GM10266 (cell line): ENCODE measurements at regions not wholly inside any gene's neighbourhood (a gene's known extent, or its start where the extent isn't known, plus 50 kb on each side); places are given as distances from the start of the nearest gene placed in this dataset.

Experiments
- DNase-seq: peaks from one replicate; pipeline ENCODE4 v3.0.0; 2012; ENCODE audit errors: extremely low spot score
- CTCF ChIP-seq: IDR thresholded peaks from 2 replicates; pipeline ENCODE4 v1.5.1; 2012; ENCODE audit warnings: mild to moderate bottlenecking, low read depth; ENCODE audit not compliant: control insufficient read depth, insufficient read depth; ENCODE audit errors: missing control alignments

GRCh38 chr1:65486613-65487012 lies 66.1 kb downstream of the LEPR start:
- DNase-seq = no peak
- no peak for TF ChIP-seq CTCF

DNA sequence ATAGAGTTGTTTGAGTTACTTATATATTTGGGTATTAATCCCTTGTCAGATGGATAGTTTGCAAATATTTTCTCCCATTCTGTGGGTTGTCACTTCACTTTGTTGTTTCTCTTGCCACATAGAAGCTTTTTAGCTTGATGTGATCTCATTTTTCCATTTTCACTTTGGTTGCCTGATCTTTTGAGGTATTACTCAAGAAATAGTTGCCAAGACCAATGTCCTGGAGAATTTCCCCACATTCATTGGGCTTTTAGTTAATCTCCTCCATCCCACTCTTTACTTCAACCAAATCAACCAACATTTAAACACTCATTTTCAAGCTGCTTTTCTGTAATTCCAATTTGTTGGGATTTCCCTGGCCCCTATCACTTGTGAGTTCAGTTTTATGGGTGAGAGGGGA lies 69.0 kb downstream of the LEPR start:
- no peak for DNase-seq
- no peak for TF ChIP-seq CTCF

- no peak for DNase-seq
- TF ChIP-seq CTCF = no peak
Measured at GRCh38 chr1:65490231-65491009, 70.0 kb downstream of the LEPR start.

DNA sequence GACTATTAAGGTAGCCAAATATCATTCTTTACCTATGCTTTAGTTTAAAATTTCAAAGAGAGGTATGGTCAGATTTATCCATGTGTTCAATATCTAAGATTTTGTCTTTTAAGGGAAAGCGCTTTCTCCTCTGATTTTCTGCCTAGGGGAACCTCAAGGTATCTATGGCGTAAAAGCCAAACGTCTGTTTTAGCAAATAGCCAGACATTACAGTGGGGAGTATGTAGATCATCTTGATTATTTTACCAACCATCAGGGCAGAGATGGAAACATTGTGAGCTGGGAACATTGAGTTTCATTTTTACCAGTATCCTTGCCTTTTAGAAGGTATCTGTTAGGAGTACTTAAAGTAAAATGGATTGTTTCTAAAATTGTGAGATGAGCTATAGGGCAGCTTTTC lies 71.0 kb downstream of the LEPR start:
- no peak for DNase-seq
- TF ChIP-seq CTCF = no peak

DNA sequence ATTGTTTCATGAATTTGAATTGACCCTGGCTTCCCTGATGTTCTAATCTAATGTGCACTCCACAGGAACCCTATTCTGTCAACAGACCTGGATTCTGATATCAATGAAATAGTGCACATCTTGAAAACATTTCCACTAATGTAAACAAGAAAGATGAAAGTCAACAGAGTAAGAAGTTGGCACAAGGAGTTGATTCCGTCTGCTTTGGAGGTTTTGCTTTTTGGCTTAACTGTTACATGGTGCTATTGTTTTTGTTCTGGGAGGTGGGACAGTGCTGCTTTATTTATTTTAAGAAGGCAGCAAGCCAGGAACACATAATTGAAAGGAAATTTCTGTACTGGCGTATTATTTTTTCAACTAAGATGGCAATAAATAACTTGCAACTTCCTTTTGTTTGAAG lies 73.3 kb downstream of the LEPR start:
- TF ChIP-seq CTCF = no peak
- DNase-seq = no peak

- no peak for DNase-seq
- TF ChIP-seq CTCF = no peak
Measured at GRCh38 chr1:65494671-65495070, 74.2 kb downstream of the LEPR start.

- DNase-seq = no peak
- no peak for TF ChIP-seq CTCF
Measured at GRCh38 chr1:65495137-65495536, 74.7 kb downstream of the LEPR start.
